ENCODE measurements at regions not wholly inside any gene's neighbourhood (a gene's known extent, or its start where the extent isn't known, plus 50 kb on each side); places are given as distances from the start of the nearest gene placed in this dataset.

DNA sequence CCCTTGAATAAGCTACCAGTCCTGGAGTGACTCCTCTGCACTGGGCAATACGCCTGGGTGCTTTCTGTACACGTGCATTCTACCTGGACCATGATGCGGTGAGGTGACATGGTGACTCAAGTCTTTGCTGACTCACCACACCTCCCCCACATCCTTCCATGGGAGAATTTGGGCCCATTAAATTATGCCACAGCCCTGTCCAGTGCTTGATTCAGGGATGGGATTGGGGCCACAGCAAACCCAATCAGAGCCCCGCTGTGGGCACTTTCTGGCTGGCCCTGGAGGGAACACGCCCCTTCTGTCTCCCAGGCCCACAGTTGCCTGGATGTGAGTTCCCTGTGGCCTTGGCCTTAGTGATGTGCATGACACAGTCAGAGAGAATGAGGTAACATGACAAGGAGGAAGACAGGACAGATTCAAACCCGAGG lies 86.9 kb downstream of the LRRC30 start:
- DNase-seq: no peak
- Histone ChIP-seq H3K36me3 (no peaks in the 10 kb centered on the region), H3K9me3 (peaks cover 0 to 4% (median 3%) of the 10 kb centered on the region in 3 donors), H3K4me3 (no peak overlapping the region), H3K4me1 (no peaks in the 10 kb centered on the region), H3K27me3 (no peaks in the 10 kb centered on the region), H3K27ac (no peak overlapping the region)
- intact Hi-C loops (cut with DNase I; ENCODE audit: low total_unique reads): no loop called here
- TF ChIP-seq, protein P1, sequence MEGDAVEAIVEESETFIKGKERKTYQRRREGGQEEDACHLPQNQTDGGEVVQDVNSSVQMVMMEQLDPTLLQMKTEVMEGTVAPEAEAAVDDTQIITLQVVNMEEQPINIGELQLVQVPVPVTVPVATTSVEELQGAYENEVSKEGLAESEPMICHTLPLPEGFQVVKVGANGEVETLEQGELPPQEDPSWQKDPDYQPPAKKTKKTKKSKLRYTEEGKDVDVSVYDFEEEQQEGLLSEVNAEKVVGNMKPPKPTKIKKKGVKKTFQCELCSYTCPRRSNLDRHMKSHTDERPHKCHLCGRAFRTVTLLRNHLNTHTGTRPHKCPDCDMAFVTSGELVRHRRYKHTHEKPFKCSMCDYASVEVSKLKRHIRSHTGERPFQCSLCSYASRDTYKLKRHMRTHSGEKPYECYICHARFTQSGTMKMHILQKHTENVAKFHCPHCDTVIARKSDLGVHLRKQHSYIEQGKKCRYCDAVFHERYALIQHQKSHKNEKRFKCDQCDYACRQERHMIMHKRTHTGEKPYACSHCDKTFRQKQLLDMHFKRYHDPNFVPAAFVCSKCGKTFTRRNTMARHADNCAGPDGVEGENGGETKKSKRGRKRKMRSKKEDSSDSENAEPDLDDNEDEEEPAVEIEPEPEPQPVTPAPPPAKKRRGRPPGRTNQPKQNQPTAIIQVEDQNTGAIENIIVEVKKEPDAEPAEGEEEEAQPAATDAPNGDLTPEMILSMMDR (IDR thresholded peaks at IDR 0.05): no peak

DNA sequence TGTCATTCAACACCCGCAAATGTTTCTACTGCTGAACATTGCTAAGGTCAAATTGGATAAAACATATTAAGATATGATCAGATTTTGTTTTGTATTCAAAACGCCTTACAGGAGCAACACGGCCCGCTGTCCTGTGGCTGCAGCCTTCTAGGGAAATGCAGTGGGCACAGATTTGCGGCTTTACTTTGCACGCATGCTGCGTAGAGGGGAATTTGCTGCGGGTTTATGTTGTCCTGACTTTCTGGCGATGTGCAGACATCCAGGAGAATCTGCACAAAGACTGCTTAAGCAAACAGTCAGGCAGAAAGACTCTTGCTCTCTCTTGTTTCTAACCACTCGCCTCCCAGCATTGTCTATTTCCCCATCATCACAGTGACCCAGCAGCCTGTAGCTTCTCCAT lies 88.3 kb downstream of the LRRC30 start:
- Histone ChIP-seq H3K4me1 (no peaks in the 10 kb centered on the region), H3K36me3 (no peaks in the 10 kb centered on the region), H3K27ac (no peak overlapping the region), H3K9me3 (no peaks in the 10 kb centered on the region), H3K4me3 (no peak overlapping the region), H3K27me3 (no peaks in the 10 kb centered on the region)
- TF ChIP-seq, protein P1 (IDR thresholded peaks at IDR 0.05): no peak
- intact Hi-C loops (cut with DNase I; ENCODE audit: low total_unique reads): no loop called here
- no peak for DNase-seq

DNA sequence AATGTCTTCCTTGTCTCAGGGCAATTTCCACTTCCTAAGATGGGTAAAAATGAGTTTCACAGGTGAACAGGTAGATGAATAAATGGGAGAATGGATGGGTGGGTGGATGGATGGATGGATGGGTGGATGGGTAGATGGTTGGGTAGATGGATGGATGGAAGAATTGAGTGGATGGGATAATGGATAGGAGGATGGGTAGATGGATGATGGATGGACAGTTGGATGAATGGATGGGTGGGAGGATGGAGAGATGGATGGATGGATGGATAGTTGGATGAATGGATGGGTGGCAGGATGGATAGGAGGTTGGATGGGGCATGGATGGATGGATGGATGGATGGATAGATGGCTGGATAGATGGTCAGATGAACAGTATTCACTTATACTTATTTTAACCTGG lies 90.9 kb downstream of the LRRC30 start:
- intact Hi-C loops (cut with DNase I; ENCODE audit: low total_unique reads): no loop called here

DNA sequence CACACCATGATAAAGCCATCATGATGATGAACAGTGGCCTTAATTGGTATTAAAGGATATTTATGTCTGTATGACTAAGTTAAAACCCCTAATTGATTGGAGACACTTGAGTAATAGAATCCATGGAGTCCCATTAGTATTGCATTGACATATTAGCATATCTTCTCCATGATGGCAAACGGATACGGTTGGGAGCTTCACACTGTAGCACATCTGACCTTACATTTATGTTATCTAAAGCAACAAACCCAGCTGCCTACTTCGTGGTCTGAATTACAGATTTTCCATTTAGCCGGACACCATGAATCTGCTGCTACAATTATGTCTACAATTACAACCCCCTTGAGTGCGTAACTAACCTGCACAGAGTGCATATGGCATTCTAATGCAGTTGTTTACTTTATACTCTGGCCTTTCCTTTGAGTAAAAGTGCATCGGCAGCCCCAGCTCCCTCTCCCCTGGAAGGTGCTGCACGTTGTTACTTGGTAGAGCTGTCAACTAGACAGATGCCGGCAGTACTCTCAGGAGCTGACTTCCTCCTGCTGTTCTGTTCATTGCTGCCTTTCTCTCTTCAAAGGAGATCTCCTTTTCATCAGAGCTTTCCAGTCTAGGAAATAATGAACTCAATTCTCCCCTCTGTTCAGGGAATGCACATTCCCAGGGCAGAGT lies 92.1 kb downstream of the LRRC30 start:
- DNase-seq: no peak

More for the DNA sequence above, 90.9 kb downstream of the LRRC30 start:
- TF ChIP-seq, protein P1 (IDR thresholded peaks at IDR 0.05): no peak
- Histone ChIP-seq H3K9me3 (no peaks in the 10 kb centered on the region), H3K36me3 (no peaks in the 10 kb centered on the region), H3K4me1 (no peaks in the 10 kb centered on the region), H3K4me3 (no peak overlapping the region), H3K27ac (no peak overlapping the region), H3K27me3 (no peaks in the 10 kb centered on the region)
- DNase-seq: no peak

DNA sequence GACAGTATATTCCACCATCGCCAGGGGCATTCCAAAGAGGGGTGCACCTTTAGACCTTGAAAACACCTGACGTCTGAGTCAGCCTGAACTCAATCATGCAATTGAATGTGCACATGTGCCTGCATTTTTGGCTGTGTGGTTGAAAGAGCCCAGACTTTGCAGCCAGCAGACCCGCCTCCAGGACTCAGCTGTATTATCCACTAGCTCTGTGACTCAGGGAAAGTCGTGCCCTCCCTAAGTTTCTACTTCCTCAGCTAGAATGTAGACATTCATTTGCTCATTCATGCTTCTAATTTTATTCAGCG lies 94.2 kb downstream of the LRRC30 start:
- Histone ChIP-seq H3K36me3 (no peaks in the 10 kb centered on the region), H3K9me3 (no peaks in the 10 kb centered on the region), H3K27me3 (no peaks in the 10 kb centered on the region), H3K27ac (no peak overlapping the region), H3K4me3 (no peak overlapping the region), H3K4me1 (no peaks in the 10 kb centered on the region)
- no peak for DNase-seq
- intact Hi-C loops (cut with DNase I; ENCODE audit: low total_unique reads): no loop called here
- TF ChIP-seq, protein P1 (IDR thresholded peaks at IDR 0.05): no peak

More for the DNA sequence above, 92.1 kb downstream of the LRRC30 start:
- Histone ChIP-seq H3K27me3 (no peaks in the 10 kb centered on the region), H3K4me3 (no peak overlapping the region), H3K9me3 (no peaks in the 10 kb centered on the region), H3K36me3 (no peaks in the 10 kb centered on the region), H3K4me1 (no peaks in the 10 kb centered on the region), H3K27ac (no peak overlapping the region)
- TF ChIP-seq, protein P1 (IDR thresholded peaks at IDR 0.05): no peak
- intact Hi-C loops (cut with DNase I; ENCODE audit: low total_unique reads): no loop called here

DNA sequence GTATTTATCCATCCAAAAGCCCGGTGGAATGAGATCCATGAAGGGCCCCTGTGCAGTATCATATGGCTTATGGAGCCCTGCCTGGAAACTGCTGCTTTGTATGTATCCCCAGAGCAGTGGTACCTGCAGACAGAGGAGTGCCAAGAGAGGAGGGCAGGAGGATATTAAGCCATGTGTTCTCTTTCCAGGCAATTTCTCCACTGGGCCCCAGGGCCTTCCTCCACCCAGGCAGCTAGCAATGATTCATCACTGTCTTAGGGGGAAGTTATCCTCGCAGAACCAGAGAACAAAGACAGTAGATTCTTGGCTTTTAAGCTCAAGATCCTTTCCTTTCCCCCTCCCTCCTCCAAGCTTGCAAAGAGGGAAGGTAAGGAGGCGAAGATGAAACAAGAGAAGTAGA lies 98.1 kb downstream of the LRRC30 start:
- H3K27ac ChIP-seq: no peak overlapping the region
- no peaks in the 10 kb centered on the region for H3K9me3 ChIP-seq
- intact Hi-C loops (cut with DNase I; ENCODE audit: low total_unique reads): no loop called here
- no peak for DNase-seq
- TF ChIP-seq, protein P1 (IDR thresholded peaks at IDR 0.05): no peak
- no peak overlapping the region for H3K4me3 ChIP-seq
- H3K4me1 ChIP-seq: no peaks in the 10 kb centered on the region
- H3K27me3 ChIP-seq: no peaks in the 10 kb centered on the region
- H3K36me3 ChIP-seq: no peaks in the 10 kb centered on the region

Data from tibial artery (tissue), 4 donors.